Left lung (tissue), 4 donors: ENCODE measurements at regions not wholly inside any gene's neighbourhood (a gene's known extent, or its start where the extent isn't known, plus 50 kb on each side); places are given as distances from the start of the nearest gene placed in this dataset.
"Not testable (repeated sequence)": the region's sequence is repeated elsewhere in the genome, so short reads cannot be mapped to it uniquely, and the experiment has no call there.

Experiments
- ATAC-seq: fragments of 200-7000 bp; cut with Tn5 transposase; one replicate; pipeline ENCODE4 v1.9.1; 2020; ENCODE audit warnings: moderate library complexity
- DNase-seq, 4 donors: peaks; one replicate each; pipeline ENCODE4 v3.0.0-alpha.2; 2013 to 2020
- H3K27ac ChIP-seq, 2 donors: fragments of 200-600 bp; sonication (generic) in 1 of 2; one replicate each; pipeline versions ENCODE4 v1.5.0 to v1.8.0; 2020 to 2021
- H3K27me3 ChIP-seq, 2 donors: fragments of 200-600 bp; sonication (generic) in 1 of 2; one replicate each; pipeline versions ENCODE4 v1.5.0 to v1.8.0; 2020 to 2021
- H3K36me3 ChIP-seq, 2 donors: fragments of 200-600 bp; sonication (generic) in 1 of 2; one replicate each; pipeline versions ENCODE4 v1.5.0 to v1.8.0; 2020 to 2021
- H3K4me1 ChIP-seq, 2 donors: fragments of 200-600 bp; one replicate each; pipeline ENCODE4 v1.8.0; 2021
- H3K4me3 ChIP-seq, 2 donors: fragments of 200-600 bp; sonication (generic) in 1 of 2; one replicate each; pipeline versions ENCODE4 v1.5.0 to v1.8.0; 2020 to 2021; ENCODE audit warnings: mild to moderate bottlenecking in 1 of 2
- H3K9me3 ChIP-seq, 2 donors: fragments of 200-600 bp; sonication (generic) in 1 of 2; one replicate each; pipeline versions ENCODE4 v1.5.0 to v1.8.0; 2020 to 2021
- CTCF ChIP-seq, 2 donors: fragments of 200-600 bp; sonication (generic) in 1 of 2; IDR thresholded peaks; one replicate each; pipeline versions ENCODE4 v1.5.0 to v1.8.0; 2021; ENCODE audit warnings: antibody characterized with exemption in 2 of 2
- intact Hi-C, 2 donors: fragments of 100-400 bp; cut with DNase I; formaldehyde crosslinking; loops; one replicate each; pipeline versions ENCODE4 v1.11.2 to v1.14.2; 2022
- donor health status: DM: no; HTN: yes; CAD: no.
- donor health status: DM: no; HTN: no; CAD: no.

GRCh38 chr18:1542230-1542774 lies 637.6 kb downstream of the ADCYAP1 start:
- Histone ChIP-seq H3K4me1 (no peaks in the 10 kb centered on the region), H3K27ac (no peak overlapping the region), H3K27me3 (no peaks in the 10 kb centered on the region), H3K4me3 (no peak overlapping the region), H3K36me3 (no peaks in the 10 kb centered on the region), H3K9me3 (no peaks in the 10 kb centered on the region)
- no peak for DNase-seq
- no peak for TF ChIP-seq CTCF (IDR thresholded peaks at IDR 0.05)
- ATAC-seq: no peak
- intact Hi-C loops: no loop called here

GRCh38 chr18:1544016-1544415 lies 639.3 kb downstream of the ADCYAP1 start:
- Histone ChIP-seq H3K27me3 (no peaks in the 10 kb centered on the region), H3K9me3 (no peaks in the 10 kb centered on the region), H3K36me3 (no peaks in the 10 kb centered on the region), H3K4me3 (no peak overlapping the region), H3K4me1 (no peaks in the 10 kb centered on the region), H3K27ac (no peak overlapping the region)
- intact Hi-C loops: no loop called here
- no peak for DNase-seq
- no peak for TF ChIP-seq CTCF (IDR thresholded peaks at IDR 0.05)
- no peak for ATAC-seq

GRCh38 chr18:1557711-1558110 lies 653.0 kb downstream of the ADCYAP1 start:
- H3K36me3 ChIP-seq, H3K27me3 ChIP-seq, intact Hi-C loops, H3K4me3 ChIP-seq, DNase-seq, H3K27ac ChIP-seq, H3K9me3 ChIP-seq, H3K4me1 ChIP-seq, ATAC-seq: not testable (repeated sequence)

- DNase-seq (no peak), ATAC-seq (peak; percentile 23)
- Histone ChIP-seq H3K4me1 (no peaks in the 10 kb centered on the region), H3K27me3 (no peaks in the 10 kb centered on the region), H3K27ac (no peak overlapping the region), H3K9me3 (no peaks in the 10 kb centered on the region), H3K4me3 (no peak overlapping the region), H3K36me3 (no peaks in the 10 kb centered on the region)
- intact Hi-C loops: no loop called here
- no peak for TF ChIP-seq CTCF (IDR thresholded peaks at IDR 0.05)
These were observed 654.9 kb downstream of the ADCYAP1 start for GRCh38 chr18:1559563-1559962.

GRCh38 chr18:1564793-1565192 lies 660.1 kb downstream of the ADCYAP1 start:
- Histone ChIP-seq H3K9me3 (no peaks in the 10 kb centered on the region), H3K27ac (no peak overlapping the region), H3K4me1 (no peaks in the 10 kb centered on the region), H3K36me3 (no peaks in the 10 kb centered on the region), H3K27me3 (no peaks in the 10 kb centered on the region), H3K4me3 (no peak overlapping the region)
- no peak for TF ChIP-seq CTCF (IDR thresholded peaks at IDR 0.05)
- ATAC-seq (no peak), DNase-seq (no peak)
- intact Hi-C loops: no loop called here

GRCh38 chr18:1571206-1571605 lies 666.5 kb downstream of the ADCYAP1 start:
- DNase-seq: no peak
- Histone ChIP-seq H3K27me3 (no peaks in the 10 kb centered on the region), H3K9me3 (no peaks in the 10 kb centered on the region), H3K4me3 (no peak overlapping the region), H3K4me1 (no peaks in the 10 kb centered on the region), H3K36me3 (no peaks in the 10 kb centered on the region), H3K27ac (no peak overlapping the region)
- intact Hi-C loops: no loop called here
- no peak for TF ChIP-seq CTCF (IDR thresholded peaks at IDR 0.05)
- no peak for ATAC-seq
